HCT116 (cell line): ENCODE measurements at regions not wholly inside any gene's neighbourhood (a gene's known extent, or its start where the extent isn't known, plus 50 kb on each side); places are given as distances from the start of the nearest gene placed in this dataset.
"Not testable (repeated sequence)": the region's sequence is repeated elsewhere in the genome, so short reads cannot be mapped to it uniquely, and the experiment has no call there.

ENCODE experiments used
- ATAC-seq: fragments of 200-7000 bp; cut with Tn5 transposase; 2 replicates; pipeline ENCODE4 v1.9.1; 2020; ENCODE audit warnings: mild to moderate bottlenecking, moderate library complexity
- BruUV-seq: library from RNA; stranded (reverse); fragments of 400-500 nt; replicated peaks from 2 replicates; lab custom pipeline; 2021; lab: Mats Ljungman, UMichigan
- CTCF ChIA-PET: fragments of 300-600 bp; sonication (Branson Sonifier 250); formaldehyde crosslinking; loops from one replicate; lab custom pipeline; 2021; ENCODE audit warnings: antibody characterized with exemption; lab: Charles Lee
- POLR2A ChIA-PET: fragments of 300-600, 350-600 bp; sonication (Branson Sonifier 250); formaldehyde crosslinking; loops from one replicate; lab custom pipeline; 2021; ENCODE audit warnings: antibody characterized with exemption; lab: Charles Lee
- RAD21 ChIA-PET, 2 experiments: fragments of 300-600 bp; sonication (Branson Sonifier 250); formaldehyde crosslinking; loops; one replicate each; lab custom pipeline; 2023; ENCODE audit warnings: low total read pairs in 2 of 2; ENCODE audit not compliant: uncharacterized antibody in 2 of 2, unreplicated experiment in 2 of 2, low non-redundant PET in 1 of 2; lab: Charles Lee
- DNase-seq: peaks from one replicate; pipeline ENCODE4 v3.0.0-alpha.2; 2010; ENCODE audit warnings: low read depth, low spot score
- H2AFZ ChIP-seq: fragments of 200-600 bp; shearing (Covaris generic), sonication (generic); 2 replicates; pipeline ENCODE4 v1.6.1; 2017; ENCODE audit warnings: low read depth, mixed run types, mixed read lengths, antibody characterized with exemption, low read length; ENCODE audit not compliant: poor library complexity, severe bottlenecking
- H3K27ac ChIP-seq: 2 replicates; pipeline ENCODE4 v1.5.1; 2012; ENCODE audit warnings: low read depth, low read length
- H3K27me3 ChIP-seq: fragments of 200-600 bp; sonication (generic); 2 replicates; pipeline ENCODE4 v1.6.1; 2016; ENCODE audit warnings: mixed run types, low read length, mixed read lengths; ENCODE audit not compliant: insufficient read depth
- H3K36me3 ChIP-seq, 2 experiments: fragments of 200-500 bp in 1 of 2; fragments of 200-600 bp in 1 of 2; sonication (Bioruptor generic) in 1 of 2; sonication (generic) in 1 of 2; 2 replicates each; pipeline versions ENCODE4 v1.5.1 to v1.6.1; 2014 to 2016; ENCODE audit warnings: low read length in 2 of 2, inconsistent platforms in 1 of 2, mixed read lengths in 1 of 2, mixed run types in 1 of 2; ENCODE audit not compliant: insufficient read depth in 2 of 2, control insufficient read depth in 1 of 2
- H3K4me1 ChIP-seq, 2 experiments: fragments of 200-600 bp in 1 of 2; sonication (generic) in 1 of 2; 2 replicates each; pipeline versions ENCODE4 v1.5.1 to v1.6.1; 2012 to 2017; ENCODE audit warnings: low read length in 2 of 2, inconsistent platforms in 1 of 2, mild to moderate bottlenecking in 1 of 2, mixed read lengths in 1 of 2, mixed run types in 1 of 2, moderate library complexity in 1 of 2; ENCODE audit not compliant: insufficient read depth in 2 of 2, control insufficient read depth in 1 of 2
- H3K4me2 ChIP-seq: fragments of 200-600 bp; sonication (generic); 2 replicates; pipeline ENCODE4 v1.6.1; 2017; ENCODE audit warnings: mixed run types, low read length, mixed read lengths
- H3K4me3 ChIP-seq, 2 experiments: fragments of 200-600 bp in 1 of 2; sonication (generic) in 1 of 2; replicated peaks in 1 of 2; 2 replicates each; pipeline ENCODE4 v1.5.1; 2011 to 2016; ENCODE audit warnings: low read length in 2 of 2, control low read depth in 1 of 2, low read depth in 1 of 2, mild to moderate bottlenecking in 1 of 2, mixed read lengths in 1 of 2, mixed run types in 1 of 2
- H3K79me2 ChIP-seq: fragments of 200-600 bp; sonication (generic); 2 replicates; pipeline ENCODE4 v1.6.1; 2017; ENCODE audit warnings: mild to moderate bottlenecking, mixed run types, low read length, moderate library complexity, mixed read lengths; ENCODE audit not compliant: insufficient read depth
- H3K9ac ChIP-seq: fragments of 200-600 bp; sonication (generic); 2 replicates; pipeline ENCODE4 v1.6.1; 2016; ENCODE audit warnings: low read length, mixed read lengths
- H3K9me2 ChIP-seq: fragments of 200-600 bp; sonication (generic), shearing (Covaris generic); 2 replicates; pipeline ENCODE4 v1.6.1; 2017; ENCODE audit warnings: mixed run types, mild to moderate bottlenecking, moderate library complexity; ENCODE audit not compliant: insufficient read depth
- H3K9me3 ChIP-seq, 2 experiments: fragments of 200-500 bp in 1 of 2; fragments of 200-600 bp in 1 of 2; sonication (Bioruptor generic) in 1 of 2; sonication (generic) in 1 of 2; 2 replicates each; pipeline ENCODE4 v1.6.1; 2014 to 2017; ENCODE audit warnings: low read length in 2 of 2, mixed read lengths in 2 of 2, inconsistent platforms in 1 of 2, low read depth in 1 of 2, mild to moderate bottlenecking in 1 of 2, mixed run types in 1 of 2, moderate library complexity in 1 of 2; ENCODE audit not compliant: control insufficient read depth in 1 of 2, insufficient read depth in 1 of 2
- H4K20me1 ChIP-seq: fragments of 200-600 bp; sonication (generic), shearing (Covaris generic); 2 replicates; pipeline ENCODE4 v1.6.1; 2017; ENCODE audit warnings: mixed run types, mild to moderate bottlenecking, moderate library complexity; ENCODE audit not compliant: insufficient read depth
- ATF3 ChIP-seq: IDR thresholded peaks from 2 replicates; pipeline ENCODE4 v1.6.1; 2012
- CBX3 ChIP-seq: IDR thresholded peaks from 2 replicates; pipeline ENCODE4 v1.6.1; 2012; ENCODE audit warnings: low read depth
- CTCF ChIP-seq, 3 experiments: fragments of 200-600 bp in 1 of 3; sonication (generic) in 1 of 3; IDR thresholded peaks in 2 of 3; conservative IDR thresholded peaks in 1 of 3; 2 replicates each; pipeline ENCODE4 v1.5.1; 2012 to 2017; ENCODE audit warnings: low read depth in 2 of 3, low read length in 2 of 3, antibody characterized with exemption in 1 of 3, borderline replicate concordance in 1 of 3, control low read depth in 1 of 3, mild to moderate bottlenecking in 1 of 3, mixed read lengths in 1 of 3, mixed run types in 1 of 3, moderate library complexity in 1 of 3; ENCODE audit not compliant: insufficient read depth in 1 of 3
- EGR1 ChIP-seq: IDR thresholded peaks from 2 replicates; pipeline ENCODE4 v1.6.1; 2012; ENCODE audit warnings: low read depth
- FOSL1 ChIP-seq: IDR thresholded peaks from 2 replicates; pipeline ENCODE4 v1.6.1; 2012; ENCODE audit warnings: low read depth
- JUND ChIP-seq: IDR thresholded peaks from 2 replicates; pipeline ENCODE4 v1.6.1; 2012
- POLR2A ChIP-seq: IDR thresholded peaks from 2 replicates; pipeline ENCODE4 v1.7.0; 2011; ENCODE audit warnings: borderline replicate concordance; ENCODE audit not compliant: insufficient read depth, insufficient read length; ENCODE audit errors: extremely low read depth
- POLR2AphosphoS5 ChIP-seq: IDR thresholded peaks from 2 replicates; pipeline ENCODE4 v1.6.1; 2011; ENCODE audit warnings: mild to moderate bottlenecking, low read depth, low read length, moderate library complexity
- RAD21 ChIP-seq: IDR thresholded peaks from 2 replicates; pipeline ENCODE4 v1.6.1; 2012; ENCODE audit warnings: low read depth, mild to moderate bottlenecking
- SRF ChIP-seq: IDR thresholded peaks from 2 replicates; pipeline ENCODE4 v1.6.1; 2012; ENCODE audit warnings: low read depth
- TCF7L2 ChIP-seq: IDR thresholded peaks from 2 replicates; pipeline ENCODE4 v1.7.0; 2011; ENCODE audit warnings: borderline replicate concordance, inconsistent platforms; ENCODE audit not compliant: insufficient read depth, insufficient read length; ENCODE audit errors: extremely low read depth
- ZFX ChIP-seq: fragments of 450-650 bp; IDR thresholded peaks from 2 replicates; pipeline ENCODE4 v1.6.1; 2017
- intact Hi-C: fragments of 100-400 bp; cut with micrococcal nuclease; formaldehyde crosslinking; loops from 2 replicates; pipeline ENCODE4 v1.10.0; 2022
- TF ChIP-seq, protein P1 (sequence below): IDR thresholded peaks from 2 replicates; pipeline ENCODE4 v1.6.1; 2011; ENCODE audit warnings: mild to moderate bottlenecking, low read length, moderate library complexity; ENCODE audit not compliant: insufficient replicate concordance; ENCODE audit errors: extremely low read depth

DNA sequence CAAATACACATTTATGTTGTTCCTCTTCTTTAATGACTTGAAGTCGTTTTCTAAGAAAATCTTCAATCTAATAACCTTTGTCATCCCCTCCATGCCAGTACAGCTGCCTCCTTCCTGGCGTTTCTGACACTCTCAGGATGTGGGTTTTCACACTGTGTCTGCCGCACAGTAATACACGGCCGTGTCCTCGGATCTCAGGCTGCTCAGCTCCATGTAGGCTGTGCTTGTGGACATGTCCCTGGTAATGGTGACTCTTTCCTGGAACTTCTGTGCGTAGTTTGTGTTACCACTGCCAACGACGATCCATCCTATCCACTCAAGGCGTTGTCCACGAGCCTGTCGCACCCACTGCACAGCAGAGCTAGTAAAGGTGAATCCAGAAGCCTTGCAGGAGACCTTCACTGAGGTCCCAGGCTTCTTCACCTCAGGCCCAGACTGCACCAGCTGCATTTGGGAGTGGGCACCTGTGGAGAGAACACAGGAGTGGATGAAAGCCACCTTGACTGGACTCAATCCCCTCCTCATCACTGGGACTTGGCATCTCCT lies 1095.9 kb downstream of the TMEM121 start (continued):
- TF ChIP-seq, protein P1, sequence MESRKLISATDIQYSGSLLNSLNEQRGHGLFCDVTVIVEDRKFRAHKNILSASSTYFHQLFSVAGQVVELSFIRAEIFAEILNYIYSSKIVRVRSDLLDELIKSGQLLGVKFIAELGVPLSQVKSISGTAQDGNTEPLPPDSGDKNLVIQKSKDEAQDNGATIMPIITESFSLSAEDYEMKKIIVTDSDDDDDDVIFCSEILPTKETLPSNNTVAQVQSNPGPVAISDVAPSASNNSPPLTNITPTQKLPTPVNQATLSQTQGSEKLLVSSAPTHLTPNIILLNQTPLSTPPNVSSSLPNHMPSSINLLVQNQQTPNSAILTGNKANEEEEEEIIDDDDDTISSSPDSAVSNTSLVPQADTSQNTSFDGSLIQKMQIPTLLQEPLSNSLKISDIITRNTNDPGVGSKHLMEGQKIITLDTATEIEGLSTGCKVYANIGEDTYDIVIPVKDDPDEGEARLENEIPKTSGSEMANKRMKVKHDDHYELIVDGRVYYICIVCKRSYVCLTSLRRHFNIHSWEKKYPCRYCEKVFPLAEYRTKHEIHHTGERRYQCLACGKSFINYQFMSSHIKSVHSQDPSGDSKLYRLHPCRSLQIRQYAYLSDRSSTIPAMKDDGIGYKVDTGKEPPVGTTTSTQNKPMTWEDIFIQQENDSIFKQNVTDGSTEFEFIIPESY = no peak
- no peak for TF ChIP-seq POLR2AphosphoS5
- no peak for TF ChIP-seq SRF
- TF ChIP-seq FOSL1 = no peak
- TF ChIP-seq POLR2A = no peak
- no peak for TF ChIP-seq EGR1
- no peak for TF ChIP-seq ZFX
- no peak for TF ChIP-seq RAD21
- TF ChIP-seq JUND = no peak

GRCh38 chr14:106625186-106625585 lies 1098.8 kb downstream of the TMEM121 start:
- Histone ChIP-seq H3K36me3 (no peaks in the 10 kb centered on the region), H3K27ac (no peak overlapping the region), H3K9me3 (peaks cover 7 to 13% of the 10 kb centered on the region in 2 experiments; a peak in 2 of 4 replicates), H3K4me2 (no peak overlapping the region), H4K20me1 (no peaks in the 10 kb centered on the region), H3K9ac (no peak overlapping the region), H3K4me3 (no peak overlapping the region), H3K9me2 (no peaks in the 10 kb centered on the region), H3K79me2 (no peaks in the 10 kb centered on the region), H3K27me3 (no peaks in the 10 kb centered on the region), H2AFZ (no peak overlapping the region), H3K4me1 (no peaks in the 10 kb centered on the region)
- POLR2A ChIA-PET = no interaction called here
- no peak for ATAC-seq
- no TSS peak for BruUV-seq
- intact Hi-C loops = no loop called here
- TF ChIP-seq POLR2A (no peak), ZFX (no peak), CTCF (IDR thresholded peaks at IDR 0.05 in 2 of 3, conservative IDR thresholded peaks at IDR 0.05 in 1 of 3; ENCODE audit: borderline replicate concordance in 1 of 3, insufficient read depth in 1 of 3, low read depth in 2 of 3, low read length in 2 of 3) (no peak), TCF7L2 (no peak), CBX3 (no peak), ATF3 (no peak), FOSL1 (no peak), POLR2AphosphoS5 (no peak)
- DNase-seq = no peak
- RAD21 ChIA-PET = no interaction called here
- CTCF ChIA-PET = no interaction called here

- POLR2A ChIA-PET, ATAC-seq, H3K79me2 ChIP-seq, DNase-seq, H3K27ac ChIP-seq, H4K20me1 ChIP-seq, intact Hi-C loops, BruUV-seq, H3K4me2 ChIP-seq, RAD21 ChIA-PET, CTCF ChIA-PET, H3K9me3 ChIP-seq, H2AFZ ChIP-seq, H3K4me3 ChIP-seq, H3K4me1 ChIP-seq, H3K9ac ChIP-seq, H3K9me2 ChIP-seq, H3K27me3 ChIP-seq, H3K36me3 ChIP-seq: not testable (repeated sequence)
Observed at GRCh38 chr14:106626469-106626868, 1100.1 kb downstream of the TMEM121 start.
